ENCODE measurements at regions not wholly inside any gene's neighbourhood (a gene's known extent, or its start where the extent isn't known, plus 50 kb on each side); places are given as distances from the start of the nearest gene placed in this dataset.

GRCh38 chr12:74454109-74454508 is 83.5 kb upstream of the ATXN7L3B start:
- DNase-seq (no peak), ATAC-seq (ENCODE audit: insufficient read depth, low FRiP score) (no peak)
- no peaks in the 10 kb centered on the region for H3K27me3 ChIP-seq (ENCODE audit: control insufficient read depth in 3 of 3, insufficient read depth in 3 of 3, low read length in 2 of 3)
- H3K4me3 ChIP-seq = no peak overlapping the region
- no peaks in the 10 kb centered on the region for H3K4me1 ChIP-seq (ENCODE audit: control insufficient read depth in 5 of 5, insufficient read depth in 5 of 5, low read length in 5 of 5)
- no peak overlapping the region for H3K27ac ChIP-seq (ENCODE audit: low read depth in 1 of 2, low read length in 1 of 2)
- no peaks in the 10 kb centered on the region for H3K36me3 ChIP-seq (ENCODE audit: control insufficient read depth in 4 of 4, insufficient read depth in 4 of 4, low read length in 4 of 4)
- WGBS, 2 donors = 93 to 96% methylated on average over 1 of the region's 1 CpG
- no peak for TF ChIP-seq CTCF (IDR thresholded peaks at IDR 0.05; ENCODE audit: control extremely low read depth, extremely low read depth)
- H3K9ac ChIP-seq (ENCODE audit: insufficient read depth in 1 of 2, low read length in 2 of 2) = no peak overlapping the region
- no peaks in the 10 kb centered on the region for H3K9me3 ChIP-seq (ENCODE audit: control insufficient read depth in 4 of 4, insufficient read depth in 3 of 4, low read length in 3 of 4)

- H3K27me3 ChIP-seq (ENCODE audit: control insufficient read depth in 3 of 3, insufficient read depth in 3 of 3, low read length in 2 of 3) = no peaks in the 10 kb centered on the region
- no peak for ATAC-seq (ENCODE audit: insufficient read depth, low FRiP score)
- TF ChIP-seq CTCF (IDR thresholded peaks at IDR 0.05; ENCODE audit: control extremely low read depth, extremely low read depth) = no peak
- DNase-seq = no peak
- no peaks in the 10 kb centered on the region for H3K36me3 ChIP-seq (ENCODE audit: control insufficient read depth in 4 of 4, insufficient read depth in 4 of 4, low read length in 4 of 4)
- no peaks in the 10 kb centered on the region for H3K4me1 ChIP-seq (ENCODE audit: control insufficient read depth in 5 of 5, insufficient read depth in 5 of 5, low read length in 5 of 5)
- H3K9me3 ChIP-seq (ENCODE audit: control insufficient read depth in 4 of 4, insufficient read depth in 3 of 4, low read length in 3 of 4) = no peaks in the 10 kb centered on the region
- WGBS, 2 donors = 88 to 91% methylated on average over 3 of the region's 3 CpGs
- H3K27ac ChIP-seq (ENCODE audit: low read depth in 1 of 2, low read length in 1 of 2) = no peak overlapping the region
- H3K4me3 ChIP-seq = no peak overlapping the region
- H3K9ac ChIP-seq (ENCODE audit: insufficient read depth in 1 of 2, low read length in 2 of 2) = no peak overlapping the region
Measured at GRCh38 chr12:74455429-74455828, 82.2 kb upstream of the ATXN7L3B start.

- DNase-seq (no peak), ATAC-seq (ENCODE audit: insufficient read depth, low FRiP score) (no peak)
- no peaks in the 10 kb centered on the region for H3K36me3 ChIP-seq (ENCODE audit: control insufficient read depth in 4 of 4, insufficient read depth in 4 of 4, low read length in 4 of 4)
- H3K27me3 ChIP-seq (ENCODE audit: control insufficient read depth in 3 of 3, insufficient read depth in 3 of 3, low read length in 2 of 3) = no peaks in the 10 kb centered on the region
- 70 to 83% methylated on average over 3 of the region's 3 CpGs for WGBS, 2 donors
- no peak overlapping the region for H3K4me3 ChIP-seq
- H3K9ac ChIP-seq (ENCODE audit: insufficient read depth in 1 of 2, low read length in 2 of 2) = no peak overlapping the region
- H3K9me3 ChIP-seq (ENCODE audit: control insufficient read depth in 4 of 4, insufficient read depth in 3 of 4, low read length in 3 of 4) = no peaks in the 10 kb centered on the region
- H3K4me1 ChIP-seq (ENCODE audit: control insufficient read depth in 5 of 5, insufficient read depth in 5 of 5, low read length in 5 of 5) = no peaks in the 10 kb centered on the region
- H3K27ac ChIP-seq (ENCODE audit: low read depth in 1 of 2, low read length in 1 of 2) = no peak overlapping the region
- TF ChIP-seq CTCF (IDR thresholded peaks at IDR 0.05; ENCODE audit: control extremely low read depth, extremely low read depth) = no peak
Measured at GRCh38 chr12:74456431-74456830, 81.2 kb upstream of the ATXN7L3B start.

- Histone ChIP-seq H3K27ac (ENCODE audit: low read depth in 1 of 2, low read length in 1 of 2) (no peak overlapping the region), H3K4me3 (no peak overlapping the region), H3K9ac (ENCODE audit: insufficient read depth in 1 of 2, low read length in 2 of 2) (no peak overlapping the region), H3K4me1 (ENCODE audit: control insufficient read depth in 5 of 5, insufficient read depth in 5 of 5, low read length in 5 of 5) (no peaks in the 10 kb centered on the region), H3K27me3 (ENCODE audit: control insufficient read depth in 3 of 3, insufficient read depth in 3 of 3, low read length in 2 of 3) (no peaks in the 10 kb centered on the region), H3K9me3 (ENCODE audit: control insufficient read depth in 4 of 4, insufficient read depth in 3 of 4, low read length in 3 of 4) (peaks cover 0 to 6% (median 0%) of the 10 kb centered on the region in 4 donors), H3K36me3 (ENCODE audit: control insufficient read depth in 4 of 4, insufficient read depth in 4 of 4, low read length in 4 of 4) (no peaks in the 10 kb centered on the region)
- no peak for TF ChIP-seq CTCF (IDR thresholded peaks at IDR 0.05; ENCODE audit: control extremely low read depth, extremely low read depth)
- no peak for ATAC-seq (ENCODE audit: insufficient read depth, low FRiP score)
- 74 to 86% methylated on average over 4 of the region's 4 CpGs for WGBS, 2 donors
- DNase-seq = no peak
Measured at GRCh38 chr12:74468401-74468800, 69.2 kb upstream of the ATXN7L3B start.
